ENCODE measurements at regions not wholly inside any gene's neighbourhood (a gene's known extent, or its start where the extent isn't known, plus 50 kb on each side); places are given as distances from the start of the nearest gene placed in this dataset.

DNA sequence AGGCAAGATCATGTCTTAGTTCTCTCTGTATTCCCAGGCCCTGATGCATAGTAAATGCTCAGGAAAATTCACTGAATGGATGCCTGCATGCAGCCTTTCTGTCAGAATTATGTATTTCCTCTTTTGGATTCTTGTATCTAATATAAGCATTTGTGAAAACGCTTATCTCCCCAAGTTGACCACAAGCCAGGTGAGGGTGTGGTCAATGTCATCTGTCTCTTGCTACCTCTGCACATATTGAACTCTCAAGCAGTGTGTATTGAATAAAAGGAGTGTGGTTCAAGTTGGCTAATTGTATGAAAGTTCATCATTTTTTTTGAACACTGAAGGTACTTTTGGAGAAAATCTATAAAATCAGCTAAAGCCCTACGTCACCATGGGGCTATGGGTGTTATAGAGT, 84.3 kb downstream of the CNGA2 start:
- no peak for TF ChIP-seq EZH2 (IDR thresholded peaks at IDR 0.05; ENCODE audit: borderline replicate concordance, low read length)
- no peak for TF ChIP-seq CTCF (conservative IDR thresholded peaks at IDR 0.05 in 1 of 2, IDR thresholded peaks at IDR 0.05 in 1 of 2; ENCODE audit: extremely low read depth in 1 of 2, insufficient read depth in 1 of 2, low read depth in 1 of 2, low read length in 2 of 2)

Measured in mammary epithelial cell (primary cell).